ENCODE measurements at regions not wholly inside any gene's neighbourhood (a gene's known extent, or its start where the extent isn't known, plus 50 kb on each side); places are given as distances from the start of the nearest gene placed in this dataset.

- no peak for TF ChIP-seq CTCF (conservative IDR thresholded peaks at IDR 0.05 in 1 of 2, IDR thresholded peaks at IDR 0.05 in 1 of 2; ENCODE audit: extremely low read depth in 1 of 2, insufficient read depth in 1 of 2, low read depth in 1 of 2, low read length in 2 of 2)
- no peak for TF ChIP-seq EZH2 (IDR thresholded peaks at IDR 0.05; ENCODE audit: borderline replicate concordance, low read length)
Measured at GRCh38 chr5:5592541-5592940, 170.1 kb downstream of the ICE1 start.

Measured in mammary epithelial cell (primary cell).